T-cell (primary cell): ENCODE measurements at regions not wholly inside any gene's neighbourhood (a gene's known extent, or its start where the extent isn't known, plus 50 kb on each side); places are given as distances from the start of the nearest gene placed in this dataset.

ENCODE experiments used
- ATAC-seq, 4 experiments: fragments of 200-7000 bp in 3 of 4; fragments of 150-1000 bp in 1 of 4; cut with Tn5 transposase; replicated peaks in 1 of 4; 1 replicate in 3 of 4; 2 replicates in 1 of 4; pipeline ENCODE4 v1.10.0; 2021; ENCODE audit warnings: moderate library complexity in 3 of 4, mild to moderate bottlenecking in 2 of 4, moderate number of reproducible peaks in 1 of 4
- CTCF ChIA-PET, 2 donors: fragments of 300-600 bp; sonication (Branson Sonifier 250); formaldehyde crosslinking; loops; one replicate each; lab custom pipeline; 2022; ENCODE audit warnings: antibody characterized with exemption in 2 of 2; lab: Charles Lee
- POLR2A ChIA-PET, 2 donors: fragments of 300-600 bp; sonication (Branson Sonifier 250); formaldehyde crosslinking; loops; one replicate each; lab custom pipeline; 2022; ENCODE audit warnings: antibody characterized with exemption in 2 of 2; lab: Charles Lee
- DNase-seq, 35 experiments: peaks; one replicate each; pipeline versions ENCODE4 v3.0.0 to v3.0.0-alpha.2; 2013 to 2023
- H3K27ac ChIP-seq: one replicate; pipeline ENCODE4 v1.5.1; 2013; ENCODE audit warnings: low read length
- H3K27me3 ChIP-seq, 2 experiments: replicated peaks in 1 of 2; 1 replicate in 1 of 2; 2 replicates in 1 of 2; pipeline versions ENCODE4 v1.6.1 to v1.7.0; 2013; ENCODE audit warnings: low read length in 1 of 2, mixed read lengths in 1 of 2; ENCODE audit not compliant: control insufficient read depth in 2 of 2, insufficient read depth in 2 of 2; ENCODE audit errors: extremely low read depth in 1 of 2
- H3K36me3 ChIP-seq, 2 donors: 1 replicate in 1 of 2; 2 replicates in 1 of 2; pipeline versions ENCODE4 v1.6.1 to v1.7.0; 2013; ENCODE audit warnings: low read length in 1 of 2; ENCODE audit not compliant: control insufficient read depth in 2 of 2, insufficient read depth in 1 of 2; ENCODE audit errors: extremely low read depth in 1 of 2
- H3K4me1 ChIP-seq, 2 experiments: 1 replicate in 1 of 2; 2 replicates in 1 of 2; pipeline versions ENCODE4 v1.6.1 to v1.7.0; 2013; ENCODE audit warnings: low read length in 2 of 2, mixed read lengths in 1 of 2; ENCODE audit not compliant: insufficient read depth in 2 of 2, control insufficient read depth in 1 of 2; ENCODE audit errors: extremely low read depth in 1 of 2
- H3K4me3 ChIP-seq, 2 donors: 1 replicate in 1 of 2; 2 replicates in 1 of 2; pipeline versions ENCODE4 v1.5.1 to v1.7.0; 2013; ENCODE audit warnings: mild to moderate bottlenecking in 2 of 2, low read length in 1 of 2, moderate library complexity in 1 of 2; ENCODE audit not compliant: control insufficient read depth in 1 of 2; ENCODE audit errors: extremely low read depth in 1 of 2
- H3K9me3 ChIP-seq: 2 replicates; pipeline ENCODE4 v1.7.0; 2013
- H3K27ac Mint-ChIP-seq, 2 donors: one replicate each; pipeline ENCODE4 v1.8.0; 2020 to 2021; ENCODE audit warnings: mild to moderate bottlenecking in 2 of 2, mixed read lengths in 2 of 2
- H3K27me3 Mint-ChIP-seq, 2 donors: one replicate each; pipeline ENCODE4 v1.8.0; 2021 to 2022; ENCODE audit warnings: mixed read lengths in 2 of 2
- H3K36me3 Mint-ChIP-seq: one replicate; pipeline ENCODE4 v1.8.0; 2021; ENCODE audit warnings: mixed read lengths
- H3K4me1 Mint-ChIP-seq, 3 donors: one replicate each; pipeline ENCODE4 v1.8.0; 2020 to 2022; ENCODE audit warnings: mixed read lengths in 3 of 3, mild to moderate bottlenecking in 1 of 3
- H3K4me3 Mint-ChIP-seq, 3 donors: one replicate each; pipeline ENCODE4 v1.8.0; 2020 to 2022; ENCODE audit warnings: mild to moderate bottlenecking in 3 of 3, mixed read lengths in 3 of 3, moderate library complexity in 3 of 3
- H3K9me3 Mint-ChIP-seq, 3 donors: one replicate each; pipeline ENCODE4 v1.8.0; 2020 to 2022; ENCODE audit warnings: mixed read lengths in 3 of 3
- WGBS: methylation state at CpG from one replicate; pipeline ENCODE4 v1.1.5; 2013; ENCODE audit warnings: missing lambda C conversion rate; ENCODE audit not compliant: insufficient coverage; 5-methylcytosine and 5-hydroxymethylcytosine counted together

DNA sequence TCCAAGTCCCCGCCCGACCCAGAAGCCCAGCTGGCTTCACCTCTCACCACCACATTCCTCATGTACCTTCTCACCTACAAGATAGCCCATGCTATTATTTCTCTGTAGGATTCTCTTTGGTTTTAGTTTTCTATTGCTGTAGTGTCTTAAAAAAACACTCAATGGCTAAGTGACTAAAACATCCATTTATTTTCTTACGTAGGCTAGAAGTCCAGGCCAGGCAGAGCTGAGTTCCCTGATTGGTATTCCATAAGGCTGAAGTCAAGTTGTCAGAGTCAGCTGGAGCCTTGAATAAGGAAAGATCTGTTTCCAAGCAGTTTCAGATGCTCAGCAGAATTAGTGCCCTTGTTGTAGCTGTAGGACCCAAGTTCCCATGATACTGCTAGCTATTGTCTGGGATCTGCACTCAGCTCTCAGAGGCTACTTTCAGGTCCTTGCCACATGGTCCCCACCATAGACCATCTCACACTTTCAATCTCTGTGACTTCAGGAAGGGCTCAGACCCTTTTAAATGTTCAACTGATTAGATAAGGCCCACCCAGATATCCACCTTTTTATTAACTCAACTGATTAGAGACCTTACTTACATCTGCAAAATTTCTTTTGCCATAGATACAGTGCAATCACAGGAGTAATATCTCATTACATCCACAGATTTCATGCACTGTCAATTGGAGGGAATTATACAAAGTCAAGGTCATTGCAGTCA is 371.0 kb downstream of the TGFB2 start:
- Histone ChIP-seq H3K27me3 (no peaks in the 10 kb centered on the region), H3K27ac (no peak overlapping the region), H3K4me3 (no peak overlapping the region), H3K4me1 (no peaks in the 10 kb centered on the region), H3K9me3 (no peaks in the 10 kb centered on the region), H3K36me3 (no peaks in the 10 kb centered on the region)
- Mint-ChIP-seq H3K36me3 (no peaks in the 10 kb centered on the region), H3K27ac (no peak overlapping the region), H3K4me3 (no peak overlapping the region), H3K9me3 (peaks cover 0 to 6% (median 3%) of the 10 kb centered on the region in 3 donors), H3K4me1 (no peaks in the 10 kb centered on the region), H3K27me3 (no peaks in the 10 kb centered on the region)
- ChIA-PET CTCF (no interaction called here), POLR2A (no interaction called here)
- DNase-seq (no peak), ATAC-seq (no peak)
- no CpG with 5 or more reads among the region's 3 CpGs for WGBS

GRCh38 chr1:218717575-218717974 is 372.4 kb downstream of the TGFB2 start:
- no peaks in the 10 kb centered on the region for H3K27me3 Mint-ChIP-seq
- Histone ChIP-seq H3K36me3 (no peaks in the 10 kb centered on the region), H3K27me3 (no peaks in the 10 kb centered on the region), H3K27ac (no peak overlapping the region), H3K9me3 (no peaks in the 10 kb centered on the region), H3K4me3 (no peak overlapping the region), H3K4me1 (no peaks in the 10 kb centered on the region)
- POLR2A ChIA-PET = no interaction called here
- no peak overlapping the region for H3K27ac Mint-ChIP-seq
- H3K4me3 Mint-ChIP-seq = no peak overlapping the region
- H3K36me3 Mint-ChIP-seq = no peaks in the 10 kb centered on the region
- CTCF ChIA-PET = no interaction called here
- no peak for DNase-seq
- H3K9me3 Mint-ChIP-seq = peaks cover 0 to 5% (median 3%) of the 10 kb centered on the region in 3 donors
- no peak for ATAC-seq
- no peaks in the 10 kb centered on the region for H3K4me1 Mint-ChIP-seq
- WGBS = no CpG with 5 or more reads among the region's 1 CpG

DNA sequence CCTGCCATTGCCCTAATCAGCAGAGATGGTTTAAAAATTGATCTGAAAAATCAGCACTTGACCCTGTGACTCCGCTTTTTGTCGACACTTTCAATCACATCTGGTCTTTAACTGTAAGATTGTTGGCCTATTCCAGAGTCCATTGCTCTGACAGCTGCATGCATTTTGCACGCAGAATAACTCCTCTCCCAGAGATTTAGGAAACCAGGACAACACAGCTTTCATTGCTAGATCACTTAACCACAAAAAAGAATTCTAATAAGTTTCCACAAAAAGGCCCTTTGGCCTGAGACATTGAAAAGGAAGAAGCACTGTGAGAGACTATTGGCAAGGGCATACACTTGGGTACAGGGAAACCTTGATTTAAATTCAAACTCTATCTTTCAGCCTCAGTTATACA is 373.1 kb downstream of the TGFB2 start:
- CTCF ChIA-PET = no interaction called here
- Mint-ChIP-seq H3K4me1 (no peaks in the 10 kb centered on the region), H3K36me3 (no peaks in the 10 kb centered on the region), H3K4me3 (no peak overlapping the region), H3K27ac (no peak overlapping the region), H3K9me3 (peaks cover 0 to 5% (median 3%) of the 10 kb centered on the region in 3 donors), H3K27me3 (no peaks in the 10 kb centered on the region)
- no peak overlapping the region for H3K4me3 ChIP-seq
- no peak for DNase-seq
- no peak overlapping the region for H3K27ac ChIP-seq
- H3K4me1 ChIP-seq = no peaks in the 10 kb centered on the region
- no peaks in the 10 kb centered on the region for H3K9me3 ChIP-seq
- H3K36me3 ChIP-seq = no peaks in the 10 kb centered on the region
- 90% methylated on average over 3 of the region's 3 CpGs for WGBS
- POLR2A ChIA-PET = no interaction called here
- H3K27me3 ChIP-seq = no peaks in the 10 kb centered on the region
- no peak for ATAC-seq

GRCh38 chr1:218718977-218719376 is 373.8 kb downstream of the TGFB2 start:
- Histone ChIP-seq H3K27ac (no peak overlapping the region), H3K4me3 (no peak overlapping the region), H3K9me3 (no peaks in the 10 kb centered on the region), H3K27me3 (no peaks in the 10 kb centered on the region), H3K36me3 (no peaks in the 10 kb centered on the region), H3K4me1 (no peaks in the 10 kb centered on the region)
- no peak for ATAC-seq
- Mint-ChIP-seq H3K27ac (no peak overlapping the region), H3K27me3 (no peaks in the 10 kb centered on the region), H3K4me1 (no peaks in the 10 kb centered on the region), H3K36me3 (no peaks in the 10 kb centered on the region), H3K9me3 (peaks cover 0 to 3% (median 2%) of the 10 kb centered on the region in 3 donors), H3K4me3 (no peak overlapping the region)
- POLR2A ChIA-PET = no interaction called here
- CTCF ChIA-PET = no interaction called here
- no peak for DNase-seq
- no CpG with 5 or more reads among the region's 4 CpGs for WGBS

- no peak overlapping the region for H3K27ac Mint-ChIP-seq
- ChIA-PET CTCF (interaction anchor here in 1 of 2 donors (0.7 kb wide), 1 partner anchor 9 kb away, joined by 3 read pairs; no protein-coding TSS in a partner anchor), POLR2A (no interaction called here)
- ATAC-seq = no peak
- Histone ChIP-seq H3K9me3 (no peaks in the 10 kb centered on the region), H3K4me1 (no peaks in the 10 kb centered on the region), H3K36me3 (no peaks in the 10 kb centered on the region), H3K4me3 (no peak overlapping the region), H3K27ac (no peak overlapping the region), H3K27me3 (no peaks in the 10 kb centered on the region)
- H3K27me3 Mint-ChIP-seq = no peaks in the 10 kb centered on the region
- H3K4me1 Mint-ChIP-seq = no peaks in the 10 kb centered on the region
- no peaks in the 10 kb centered on the region for H3K36me3 Mint-ChIP-seq
- 100% methylated on average over 1 of the region's 1 CpG for WGBS
- peaks cover 0 to 2% (median 0%) of the 10 kb centered on the region in 3 donors for H3K9me3 Mint-ChIP-seq
- H3K4me3 Mint-ChIP-seq = no peak overlapping the region
- no peak for DNase-seq
These were observed 383.9 kb downstream of the TGFB2 start for GRCh38 chr1:218728898-218729565.

DNA sequence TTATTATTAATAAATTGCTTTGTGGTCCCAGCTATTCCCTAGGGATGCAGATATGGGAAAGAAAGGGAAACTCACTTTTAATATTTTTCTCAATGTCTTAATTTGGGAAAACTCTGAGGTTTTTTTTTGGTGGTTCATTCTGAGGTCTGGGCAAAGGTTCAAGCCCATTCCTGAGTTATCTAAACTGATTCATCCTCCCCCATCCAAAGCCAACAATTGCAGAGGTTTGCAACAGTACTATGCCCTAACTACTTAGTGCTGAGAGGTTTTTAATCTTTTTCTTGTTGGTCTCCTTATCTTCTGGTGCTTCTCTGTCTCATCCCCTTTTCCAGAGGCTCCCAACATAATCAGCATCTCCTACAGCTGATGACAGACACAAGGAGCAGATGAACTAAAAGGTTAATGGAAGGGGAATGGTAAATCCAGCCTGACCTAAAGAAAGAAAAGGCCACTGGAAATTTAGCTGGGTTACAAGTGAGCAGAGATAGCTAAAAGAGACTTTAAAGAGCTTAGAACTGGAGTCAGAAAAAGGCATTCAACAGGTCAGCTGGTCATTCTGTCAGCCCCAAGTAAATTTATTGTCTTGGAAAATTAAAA is 390.4 kb downstream of the TGFB2 start:
- DNase-seq = no peak
- Mint-ChIP-seq H3K4me1 (no peaks in the 10 kb centered on the region), H3K27me3 (no peaks in the 10 kb centered on the region), H3K4me3 (no peak overlapping the region), H3K9me3 (peaks cover 0 to 4% (median 3%) of the 10 kb centered on the region in 3 donors), H3K36me3 (no peaks in the 10 kb centered on the region), H3K27ac (no peak overlapping the region)
- no peak for ATAC-seq
- Histone ChIP-seq H3K27ac (no peak overlapping the region), H3K9me3 (no peaks in the 10 kb centered on the region), H3K36me3 (no peaks in the 10 kb centered on the region), H3K27me3 (no peaks in the 10 kb centered on the region), H3K4me3 (no peak overlapping the region), H3K4me1 (no peaks in the 10 kb centered on the region)
- ChIA-PET CTCF (no interaction called here), POLR2A (no interaction called here)
